ENCODE measurements at regions not wholly inside any gene's neighbourhood (a gene's known extent, or its start where the extent isn't known, plus 50 kb on each side); places are given as distances from the start of the nearest gene placed in this dataset.
"Not testable (repeated sequence)": the region's sequence is repeated elsewhere in the genome, so short reads cannot be mapped to it uniquely, and the experiment has no call there.

DNA sequence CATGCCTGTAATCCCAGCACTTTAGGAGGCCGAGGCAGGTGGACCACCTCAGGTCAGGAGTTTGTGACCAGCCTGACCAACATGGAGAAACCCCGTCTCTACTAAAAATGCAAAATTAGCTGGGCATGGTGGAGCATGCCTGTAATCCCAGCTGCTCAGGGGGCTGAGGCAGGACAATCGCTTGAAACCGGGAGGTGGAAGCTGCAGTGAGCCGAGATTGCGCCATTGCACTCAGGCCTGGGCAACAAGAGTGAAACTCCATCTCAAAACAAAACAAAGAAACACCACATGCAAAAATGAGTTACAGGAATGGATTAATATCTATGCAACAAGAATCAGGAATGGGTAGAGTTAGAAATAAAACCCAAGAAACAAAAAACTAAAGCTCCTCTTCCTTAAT lies 462.3 kb upstream of the POM121L12 start:
- TF ChIP-seq, protein P1, sequence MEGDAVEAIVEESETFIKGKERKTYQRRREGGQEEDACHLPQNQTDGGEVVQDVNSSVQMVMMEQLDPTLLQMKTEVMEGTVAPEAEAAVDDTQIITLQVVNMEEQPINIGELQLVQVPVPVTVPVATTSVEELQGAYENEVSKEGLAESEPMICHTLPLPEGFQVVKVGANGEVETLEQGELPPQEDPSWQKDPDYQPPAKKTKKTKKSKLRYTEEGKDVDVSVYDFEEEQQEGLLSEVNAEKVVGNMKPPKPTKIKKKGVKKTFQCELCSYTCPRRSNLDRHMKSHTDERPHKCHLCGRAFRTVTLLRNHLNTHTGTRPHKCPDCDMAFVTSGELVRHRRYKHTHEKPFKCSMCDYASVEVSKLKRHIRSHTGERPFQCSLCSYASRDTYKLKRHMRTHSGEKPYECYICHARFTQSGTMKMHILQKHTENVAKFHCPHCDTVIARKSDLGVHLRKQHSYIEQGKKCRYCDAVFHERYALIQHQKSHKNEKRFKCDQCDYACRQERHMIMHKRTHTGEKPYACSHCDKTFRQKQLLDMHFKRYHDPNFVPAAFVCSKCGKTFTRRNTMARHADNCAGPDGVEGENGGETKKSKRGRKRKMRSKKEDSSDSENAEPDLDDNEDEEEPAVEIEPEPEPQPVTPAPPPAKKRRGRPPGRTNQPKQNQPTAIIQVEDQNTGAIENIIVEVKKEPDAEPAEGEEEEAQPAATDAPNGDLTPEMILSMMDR (IDR thresholded peaks at IDR 0.05; ENCODE audit: low read length) = not testable (repeated sequence)
- TF ChIP-seq EZH2 (IDR thresholded peaks at IDR 0.05; ENCODE audit: borderline replicate concordance, low read length) = not testable (repeated sequence)

Measured in OCI-LY1 (cell line).